HG03558 (cell line): ENCODE measurements at regions not wholly inside any gene's neighbourhood (a gene's known extent, or its start where the extent isn't known, plus 50 kb on each side); places are given as distances from the start of the nearest gene placed in this dataset.
"Not testable (repeated sequence)": the region's sequence is repeated elsewhere in the genome, so short reads cannot be mapped to it uniquely, and the experiment has no call there.

Experiments
- ATAC-seq: cut with Tn5 transposase; IDR thresholded peaks from one replicate; pipeline ENCODE4 v1.9.1; 2021; ENCODE audit warnings: moderate number of reproducible peaks; ENCODE audit not compliant: unreplicated experiment; ENCODE audit errors: extremely low read depth

DNA sequence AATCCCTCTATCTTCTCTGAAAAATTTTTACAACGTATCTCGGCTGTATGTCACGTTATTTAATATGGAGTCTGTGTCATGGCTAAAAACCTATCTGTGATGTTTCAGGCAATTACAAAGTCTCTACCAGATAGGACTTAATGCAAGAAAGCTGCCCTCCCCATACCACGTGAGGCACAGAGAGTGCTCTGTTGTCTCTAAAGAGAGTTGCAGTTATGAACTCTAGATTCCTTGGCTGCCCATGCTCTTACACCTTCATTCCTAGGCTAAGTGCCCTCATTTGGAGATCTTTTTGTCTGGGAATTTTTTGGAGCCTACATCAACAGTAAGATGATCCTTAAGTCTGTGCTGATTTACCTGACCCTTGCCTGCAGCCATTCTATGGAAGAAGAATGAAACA, 935.9 kb downstream of the C4orf33 start:
- no peak for ATAC-seq

- ATAC-seq: not testable (repeated sequence)
These were observed 937.7 kb downstream of the C4orf33 start for GRCh38 chr4:130033657-130034056.

- no peak for ATAC-seq
These were observed 938.9 kb downstream of the C4orf33 start for GRCh38 chr4:130034876-130035275.

DNA sequence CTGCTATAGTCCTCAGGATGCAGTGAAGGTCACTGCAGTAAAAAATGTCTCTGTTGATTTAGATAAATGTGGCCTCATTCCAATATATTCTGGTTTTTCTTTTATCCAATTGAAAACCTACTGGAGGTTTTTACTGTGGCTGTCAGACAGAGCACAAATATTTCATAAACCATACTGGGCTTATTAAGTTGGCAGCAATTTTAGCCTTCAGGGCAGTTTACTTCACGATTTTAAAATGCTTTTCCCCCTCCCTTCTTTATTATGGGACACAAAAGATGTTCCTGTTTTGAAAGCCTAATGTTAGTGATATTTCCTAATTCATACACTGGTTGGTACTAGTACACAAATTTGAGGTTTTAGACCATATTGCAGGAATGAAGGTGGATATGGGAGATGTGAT, 939.4 kb downstream of the C4orf33 start:
- no peak for ATAC-seq

DNA sequence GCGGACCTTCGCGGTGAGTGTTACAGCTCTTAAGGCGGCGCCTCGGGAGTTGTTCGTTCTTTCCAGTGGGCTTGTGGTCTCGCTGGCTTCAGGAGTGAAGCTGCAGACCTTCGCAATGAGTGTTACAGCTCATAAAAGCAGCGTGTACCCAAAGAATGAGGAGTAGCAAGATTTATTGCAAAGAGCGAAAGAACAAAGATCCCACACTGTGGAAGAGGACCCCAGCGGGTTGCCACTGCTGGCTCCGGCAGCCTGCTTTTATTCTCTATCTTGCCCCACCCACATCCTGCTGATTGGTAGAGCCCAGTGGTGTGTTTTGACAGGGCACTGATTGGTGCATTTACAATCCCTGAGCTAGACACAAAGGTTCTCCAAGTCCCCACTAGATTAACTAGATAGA, 941.9 kb downstream of the C4orf33 start:
- not testable (repeated sequence) for ATAC-seq

DNA sequence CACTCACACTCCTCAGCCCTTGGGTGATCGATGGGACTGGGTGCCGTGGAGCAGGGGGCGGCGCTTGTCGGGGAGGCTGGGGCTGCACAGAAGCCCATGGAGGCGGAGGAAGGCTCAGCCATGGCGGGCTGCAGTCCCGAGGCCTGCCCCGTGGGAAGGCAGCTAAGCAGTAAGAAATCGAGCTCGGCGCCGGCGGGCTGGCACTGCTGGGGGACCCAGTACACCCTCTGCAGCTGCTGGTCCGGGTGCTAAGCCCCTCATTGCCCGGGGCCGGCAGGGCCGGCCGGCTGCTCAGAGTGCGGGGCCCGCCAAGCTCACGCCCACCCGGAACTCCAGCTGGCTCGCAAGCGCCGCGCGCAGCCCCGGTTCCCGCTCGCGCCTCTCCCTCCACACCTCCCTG, 942.6 kb downstream of the C4orf33 start:
- not testable (repeated sequence) for ATAC-seq

DNA sequence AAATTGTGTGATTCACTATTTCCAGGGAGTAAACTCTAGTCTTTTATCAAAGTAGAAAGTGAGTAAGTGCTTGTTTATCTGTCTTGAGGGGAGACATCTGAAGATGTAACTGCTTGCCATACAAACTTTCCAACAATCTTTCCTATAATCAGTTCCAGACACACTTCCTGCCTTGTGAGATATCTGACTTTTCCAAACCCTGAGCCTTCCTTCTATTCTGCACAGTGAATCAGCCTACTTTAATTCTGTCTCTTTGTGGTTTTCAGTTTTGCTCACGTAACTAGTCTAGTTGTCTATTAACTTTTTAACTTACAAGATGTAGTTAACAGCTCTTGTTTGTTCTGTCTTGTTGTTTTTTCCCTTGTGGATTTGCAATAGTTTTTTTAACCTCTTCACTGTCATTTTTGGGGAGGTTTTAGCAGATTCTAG, 947.8 kb downstream of the C4orf33 start:
- ATAC-seq: peak; percentile 85

DNA sequence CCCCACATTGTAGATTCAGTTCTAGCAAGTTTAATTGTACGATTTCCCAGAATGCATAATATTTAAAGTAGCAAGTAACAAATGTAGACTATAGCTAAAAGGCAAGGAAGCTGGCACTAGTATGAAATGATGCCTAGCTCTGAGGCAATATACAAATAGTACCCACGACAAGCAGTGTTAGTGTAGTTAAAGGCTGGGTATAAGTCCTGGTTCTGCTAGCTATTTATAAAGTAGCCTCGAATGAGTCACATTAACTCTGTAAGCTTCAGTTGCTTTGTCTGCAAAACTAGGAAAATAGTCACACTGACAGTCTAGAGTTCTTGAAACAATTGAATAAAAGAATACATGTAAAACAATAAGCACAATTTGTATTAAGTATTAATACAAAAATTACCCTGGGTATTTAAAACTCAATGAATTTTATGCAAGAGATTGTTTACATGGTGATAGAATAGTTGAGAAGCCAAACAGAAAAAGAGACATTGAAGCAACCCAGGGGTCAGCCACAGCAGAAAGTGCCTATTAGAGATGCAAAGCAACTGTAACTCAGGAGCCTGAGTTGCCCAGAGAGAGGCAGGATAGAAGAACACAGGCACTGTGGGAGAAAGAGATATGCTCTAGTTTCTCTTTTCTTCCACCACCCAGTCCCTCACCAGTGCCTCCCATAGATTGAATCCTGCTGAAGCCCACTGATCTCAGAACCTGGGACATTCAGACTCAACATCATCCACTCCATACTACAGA, 949.0 kb downstream of the C4orf33 start:
- ATAC-seq: no peak

GRCh38 chr4:130053723-130054122, 957.8 kb downstream of the C4orf33 start:
- ATAC-seq: no peak

GRCh38 chr4:130054908-130055307, 959.0 kb downstream of the C4orf33 start:
- ATAC-seq: no peak

DNA sequence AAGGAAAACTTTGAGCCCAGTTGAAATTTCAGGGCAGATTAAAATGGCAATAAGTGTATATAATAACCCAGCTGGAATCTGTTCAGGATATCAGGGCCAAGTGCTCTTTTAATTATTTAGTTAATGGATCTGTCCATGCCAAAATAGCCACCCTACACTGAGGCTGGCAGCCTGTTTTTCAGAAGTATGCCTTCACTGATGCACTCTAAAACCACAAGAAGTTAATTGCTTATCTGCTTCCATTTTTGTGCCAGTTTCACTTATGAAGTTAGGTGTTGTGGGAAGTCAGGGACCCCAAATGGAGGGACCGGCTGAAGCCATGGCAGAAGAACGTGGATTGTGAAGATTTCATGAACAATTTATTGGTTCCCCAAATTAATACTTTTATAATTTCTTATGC, 960.3 kb downstream of the C4orf33 start:
- no peak for ATAC-seq

GRCh38 chr4:130064471-130064870, 968.5 kb downstream of the C4orf33 start:
- no peak for ATAC-seq

DNA sequence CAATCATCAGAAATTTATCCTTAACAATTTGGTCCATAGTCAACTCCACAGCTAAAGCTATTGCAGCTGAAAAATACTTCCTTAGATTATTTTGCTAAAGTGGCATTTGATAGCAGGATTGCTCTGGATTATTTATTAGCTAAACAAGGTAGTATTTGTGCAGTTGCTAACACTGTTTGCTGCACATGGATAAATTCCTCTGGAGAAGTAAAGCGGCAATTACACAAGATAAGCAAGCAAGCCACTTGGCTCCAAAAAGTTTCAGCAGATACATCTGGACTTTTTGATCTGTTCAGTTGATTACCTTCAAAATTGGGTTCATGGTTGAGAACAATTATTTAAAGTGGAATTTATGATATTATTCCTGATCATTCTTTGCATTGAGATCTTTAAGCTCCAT, 971.5 kb downstream of the C4orf33 start:
- no peak for ATAC-seq

DNA sequence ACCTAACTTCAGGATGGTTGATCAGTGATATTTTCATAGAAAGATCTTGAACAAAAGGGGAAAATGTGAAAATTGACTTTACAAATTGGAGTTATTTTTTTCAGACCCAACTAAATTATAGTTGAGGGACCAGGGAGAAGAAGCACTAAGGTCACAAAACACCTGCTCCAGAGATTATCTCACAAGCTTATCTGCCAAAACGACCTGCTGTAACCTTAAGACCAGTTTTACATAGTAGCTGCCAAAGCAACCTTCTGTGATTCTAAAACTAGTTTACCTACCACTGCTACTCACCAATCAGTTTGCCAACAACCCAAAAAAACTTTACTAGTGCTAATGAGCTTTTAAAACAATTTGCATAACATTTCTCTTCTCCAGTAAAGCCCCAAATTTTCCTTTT, 972.1 kb downstream of the C4orf33 start:
- ATAC-seq: no peak

GRCh38 chr4:130071746-130072145, 975.8 kb downstream of the C4orf33 start:
- ATAC-seq: no peak

DNA sequence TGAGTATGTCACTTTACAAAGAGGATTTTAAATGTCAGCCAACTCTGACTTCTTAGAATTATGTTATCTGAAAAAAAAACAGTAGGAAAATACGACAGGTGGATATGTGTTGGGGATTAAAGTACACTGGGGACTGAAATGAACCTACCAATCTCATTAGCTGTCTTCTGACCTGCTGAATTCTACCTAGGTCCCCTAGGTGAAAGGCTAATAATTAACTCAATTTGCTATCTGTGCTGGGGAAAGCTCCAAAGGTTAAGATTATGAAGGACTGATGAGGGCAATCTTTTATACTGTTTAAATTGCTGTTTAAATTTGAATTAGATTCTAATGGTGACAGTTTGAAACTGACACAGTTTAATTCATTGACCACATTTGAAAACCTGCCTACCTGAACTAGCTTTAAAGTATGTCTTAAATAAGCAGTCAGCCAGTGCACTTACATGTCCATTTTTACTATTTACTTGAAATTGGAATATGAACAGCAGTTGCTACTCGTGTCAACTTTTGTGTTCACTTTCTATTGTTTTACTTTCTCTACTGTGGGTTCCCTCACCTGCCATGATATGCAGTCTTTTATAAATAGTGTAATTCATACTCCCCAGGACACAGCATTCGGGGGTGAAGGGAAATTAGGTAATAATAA, 977.3 kb downstream of the C4orf33 start:
- no peak for ATAC-seq

DNA sequence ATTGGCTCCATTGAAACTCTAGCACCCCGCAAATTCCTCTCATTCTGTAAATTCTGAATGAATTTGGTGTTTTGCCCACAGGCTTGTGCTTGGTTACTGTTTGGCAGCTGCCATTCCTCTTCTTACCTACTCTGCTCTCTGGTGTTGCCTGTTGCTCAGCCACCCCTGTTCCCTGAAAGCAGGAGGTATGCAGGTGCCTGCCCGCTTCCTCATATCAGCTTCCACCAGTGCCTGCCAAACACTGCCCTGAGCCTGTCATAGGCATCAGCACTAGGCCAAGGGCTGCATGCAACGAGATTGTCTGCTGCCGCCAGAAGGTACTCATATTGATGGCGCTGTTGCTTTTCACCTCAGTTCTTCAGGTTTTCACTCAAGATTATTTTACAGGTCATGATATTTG, 978.1 kb downstream of the C4orf33 start:
- no peak for ATAC-seq

GRCh38 chr4:130077275-130077674, 981.3 kb downstream of the C4orf33 start:
- no peak for ATAC-seq

- ATAC-seq: not testable (repeated sequence)
These were observed 983.1 kb downstream of the C4orf33 start for GRCh38 chr4:130079027-130079426.

GRCh38 chr4:130080872-130081451, 985.0 kb downstream of the C4orf33 start:
- ATAC-seq: no peak

GRCh38 chr4:130090427-130090826, 994.5 kb downstream of the C4orf33 start:
- ATAC-seq: no peak
